NCI-H2081 (cell line): ENCODE measurements at regions not wholly inside any gene's neighbourhood (a gene's known extent, or its start where the extent isn't known, plus 50 kb on each side); places are given as distances from the start of the nearest gene placed in this dataset.
A peak's percentile ranks its signal among the peaks of the same experiment; 100 is the strongest.

Experiments
- DNase-seq, 2 experiments: peaks; one replicate each; lab custom pipeline; 2025; lab: John Stamatoyannopoulos, UW

DNA sequence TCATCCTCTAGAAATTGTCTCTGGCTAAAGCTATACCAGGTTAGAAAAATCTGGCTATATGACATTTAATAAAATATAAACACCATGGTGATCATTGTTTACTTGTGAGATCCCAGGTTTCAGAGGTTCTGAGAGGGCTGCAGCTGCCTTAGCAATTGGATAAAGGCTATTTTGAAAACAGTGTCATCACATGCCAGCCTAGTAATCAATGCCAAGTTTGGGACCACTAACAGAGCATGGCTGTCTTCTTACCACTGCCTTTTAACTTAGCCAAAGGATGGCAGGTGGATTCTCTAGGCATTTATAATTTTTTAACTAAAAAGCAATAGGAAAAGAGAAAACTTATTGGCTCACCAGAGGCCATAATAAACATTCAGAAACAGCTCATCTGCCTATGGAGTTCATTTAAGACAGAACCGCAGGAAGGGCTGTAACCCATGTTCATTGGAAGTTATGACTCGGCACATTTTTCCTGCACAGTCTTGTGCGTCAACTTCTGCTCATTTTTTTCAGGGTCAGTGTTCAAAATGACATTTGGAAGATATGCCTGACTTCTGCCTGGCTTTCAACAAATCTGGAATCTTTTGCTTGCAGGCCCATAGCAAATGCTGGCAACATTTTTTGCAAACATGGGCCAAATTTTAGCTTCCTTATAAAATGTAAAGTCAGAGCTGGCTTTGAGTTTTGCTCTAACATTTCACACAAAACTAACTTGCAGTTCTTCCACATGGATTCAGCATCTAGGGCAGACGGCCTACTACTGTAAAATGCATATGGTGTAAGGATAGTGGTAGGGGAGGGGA is 476.0 kb upstream of the TBL1XR1 start:
- DNase-seq: no peak

DNA sequence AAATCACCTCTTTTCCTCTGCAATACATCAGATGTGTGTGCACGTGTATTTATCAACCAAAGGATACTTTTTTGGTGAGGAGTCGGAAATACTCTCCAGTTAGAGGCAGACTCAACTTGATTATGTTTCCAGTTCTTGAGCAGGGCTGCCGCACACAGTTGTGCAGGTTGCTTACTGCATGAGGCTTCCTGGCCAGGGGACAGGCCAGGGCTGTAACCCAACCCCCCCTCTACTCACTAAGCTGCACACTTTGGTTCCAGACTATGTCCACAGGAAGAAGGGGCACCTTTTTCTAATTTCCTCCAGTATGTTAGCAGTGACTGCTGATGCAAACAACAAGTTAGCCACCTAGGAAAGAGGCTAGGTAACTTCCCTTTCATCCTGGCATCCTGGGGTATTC is 476.9 kb upstream of the TBL1XR1 start:
- DNase-seq: no peak

DNA sequence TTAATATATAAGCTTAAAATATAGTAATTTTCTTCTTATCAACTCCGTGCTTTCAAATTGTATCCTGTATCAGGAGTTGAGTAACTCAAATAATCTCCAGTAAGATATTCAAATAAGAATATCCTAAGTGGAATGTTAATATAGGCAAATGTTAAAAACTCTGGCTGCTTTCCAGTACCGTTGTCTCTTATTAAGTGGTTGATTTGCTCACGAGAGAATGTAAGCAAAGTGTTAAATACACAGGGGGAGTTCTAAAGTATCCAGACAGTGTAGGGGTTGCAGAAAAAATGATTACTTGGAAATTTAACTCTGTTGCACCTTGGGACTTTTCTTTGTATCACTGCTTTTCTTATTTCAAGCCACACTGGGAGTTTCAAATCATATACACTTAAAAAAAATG is 478.9 kb upstream of the TBL1XR1 start:
- peak in 1 of 2 experiments; percentile 42 for DNase-seq

DNA sequence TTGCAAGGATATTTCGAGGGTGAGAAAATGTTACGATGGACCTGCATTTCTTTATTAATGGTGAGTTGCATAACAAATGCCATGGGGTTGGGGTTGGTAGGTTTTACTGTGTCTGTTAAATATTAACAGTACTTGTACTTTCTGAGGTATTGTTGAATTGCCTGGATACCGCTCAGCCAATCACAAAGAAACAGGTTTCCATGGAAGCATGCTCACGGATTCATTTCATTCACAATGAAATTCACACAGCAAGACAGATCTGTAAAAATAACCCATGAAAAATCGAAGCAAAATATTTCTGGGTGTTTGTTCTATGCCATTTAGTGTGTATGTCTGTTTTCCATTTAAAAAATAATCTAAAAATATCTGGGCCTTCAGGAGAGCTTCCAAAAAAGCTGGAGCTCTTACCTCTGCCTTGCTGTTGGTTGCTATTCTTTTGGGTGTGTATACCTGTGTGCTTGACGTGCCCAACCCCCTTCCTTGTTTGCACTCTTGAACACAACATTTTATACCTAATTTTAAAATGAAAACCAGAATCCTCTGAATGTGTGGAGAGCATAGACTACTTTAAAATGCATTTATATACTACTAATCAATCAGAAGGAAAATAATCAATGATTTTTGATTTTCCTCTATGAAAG is 479.8 kb upstream of the TBL1XR1 start:
- DNase-seq: peak; percentile 2 to 32

DNA sequence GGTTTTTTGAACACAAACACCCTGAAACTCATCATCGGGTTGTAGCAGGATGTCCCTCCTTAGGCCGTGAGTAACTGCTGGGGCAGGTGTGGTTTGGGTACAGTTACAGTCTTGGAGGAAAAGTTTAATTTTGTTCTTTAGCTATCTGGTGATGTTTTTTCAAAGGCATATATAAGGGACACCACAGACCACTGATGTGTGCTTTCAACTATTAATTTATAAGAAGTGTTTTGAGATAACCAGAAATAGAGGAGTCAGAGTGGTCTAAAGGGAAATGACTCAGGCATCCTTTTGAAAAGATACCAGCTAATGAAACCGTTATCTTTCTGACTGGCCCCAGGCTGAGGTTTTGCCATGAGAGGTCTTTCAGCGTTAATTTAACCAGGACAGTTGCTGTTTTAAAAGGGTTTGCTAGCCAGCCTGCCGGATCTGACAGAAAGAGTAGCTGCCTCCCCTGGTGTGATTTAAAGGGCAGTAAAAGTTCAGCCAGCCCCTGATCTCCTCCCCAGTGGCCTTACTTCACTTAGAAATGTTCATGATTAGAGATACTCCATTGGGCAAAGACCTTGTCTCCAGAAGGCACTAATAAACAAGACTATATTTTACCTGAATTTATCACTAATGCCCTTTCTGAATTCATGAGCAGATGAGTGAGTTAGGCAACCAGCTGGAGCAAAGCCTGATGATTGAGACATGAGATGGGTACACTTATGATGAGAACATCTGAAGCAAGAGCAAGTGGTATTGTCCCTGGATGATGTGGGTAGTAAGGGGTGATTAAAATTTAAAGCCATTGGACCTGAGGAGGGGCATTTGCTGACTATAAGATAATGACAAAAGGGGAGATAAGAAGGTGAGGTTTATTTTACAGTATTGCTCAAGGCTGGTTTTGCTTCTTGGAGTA is 482.5 kb upstream of the TBL1XR1 start:
- no peak for DNase-seq

DNA sequence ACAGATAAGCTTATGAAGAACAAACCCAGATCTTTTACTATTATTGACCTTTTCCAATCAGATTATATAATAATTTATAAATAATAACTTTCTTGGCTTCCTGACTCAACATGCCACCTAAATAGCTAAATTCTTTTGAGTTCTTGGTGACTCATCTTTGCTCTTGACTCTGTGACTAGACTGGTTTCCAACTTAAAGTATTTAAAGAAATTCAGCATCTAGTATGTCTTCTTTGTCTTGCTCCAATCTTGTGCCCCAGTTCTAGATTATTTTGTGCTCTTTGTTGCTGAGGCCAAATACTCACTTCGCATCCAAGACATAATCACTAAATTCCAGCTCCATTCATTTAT is 483.2 kb upstream of the TBL1XR1 start:
- DNase-seq: no peak

DNA sequence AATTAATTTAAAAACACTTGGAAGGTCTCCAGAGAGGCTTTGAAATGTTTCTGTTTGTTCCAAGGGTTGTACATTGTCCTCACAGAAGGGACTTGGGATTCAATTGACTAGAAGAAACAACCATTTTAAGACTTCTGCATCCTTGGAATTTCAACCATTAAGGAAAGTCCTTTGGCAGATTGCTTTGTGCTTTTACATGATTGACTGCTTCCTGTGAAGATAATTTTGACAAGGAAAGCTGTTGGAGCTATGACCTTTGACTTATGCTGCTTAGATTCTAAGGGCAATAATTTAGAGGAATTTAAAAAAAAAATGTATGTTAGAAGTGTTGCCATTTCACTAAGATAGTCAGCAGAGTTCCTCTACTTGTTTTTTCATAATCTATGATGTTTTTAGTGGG is 483.9 kb upstream of the TBL1XR1 start:
- no peak for DNase-seq

DNA sequence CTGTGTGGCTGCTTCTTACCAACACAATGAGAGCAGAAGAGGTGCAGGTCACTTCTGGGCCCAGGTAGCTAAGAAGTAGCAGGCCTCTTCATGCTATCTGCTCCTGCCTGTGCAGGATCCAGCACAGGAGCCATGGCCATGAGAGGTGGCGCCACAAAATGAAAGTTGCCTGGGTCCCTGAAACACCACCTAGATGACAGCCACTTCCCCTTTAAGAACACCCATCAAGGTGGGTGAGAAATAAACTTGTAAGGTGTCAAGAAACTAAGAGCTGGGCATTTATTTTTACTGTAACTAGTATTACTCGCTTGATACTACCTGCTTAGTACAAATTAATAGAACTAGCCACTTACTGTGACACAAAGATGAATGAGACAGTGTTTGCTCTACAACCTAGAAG is 484.6 kb upstream of the TBL1XR1 start:
- DNase-seq: no peak

DNA sequence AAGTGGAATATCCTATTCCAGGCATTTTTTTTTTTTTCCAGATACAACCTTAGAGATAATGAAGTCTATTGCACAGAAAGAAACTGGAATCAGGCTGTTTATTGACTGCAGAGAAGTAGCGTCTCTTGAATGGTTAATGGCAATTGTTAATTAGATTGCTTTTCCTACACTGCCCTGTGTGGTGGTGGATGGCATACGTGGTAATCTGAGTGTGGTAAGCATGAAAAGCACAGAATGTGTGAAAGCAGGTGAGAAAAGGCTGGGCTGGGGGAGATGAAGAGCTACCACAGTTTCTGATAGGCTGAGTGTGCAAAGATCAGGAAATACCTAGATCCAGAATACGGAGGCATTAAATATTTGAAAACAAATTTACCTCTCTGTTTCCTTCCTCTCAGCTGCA is 486.3 kb upstream of the TBL1XR1 start:
- DNase-seq: no peak

DNA sequence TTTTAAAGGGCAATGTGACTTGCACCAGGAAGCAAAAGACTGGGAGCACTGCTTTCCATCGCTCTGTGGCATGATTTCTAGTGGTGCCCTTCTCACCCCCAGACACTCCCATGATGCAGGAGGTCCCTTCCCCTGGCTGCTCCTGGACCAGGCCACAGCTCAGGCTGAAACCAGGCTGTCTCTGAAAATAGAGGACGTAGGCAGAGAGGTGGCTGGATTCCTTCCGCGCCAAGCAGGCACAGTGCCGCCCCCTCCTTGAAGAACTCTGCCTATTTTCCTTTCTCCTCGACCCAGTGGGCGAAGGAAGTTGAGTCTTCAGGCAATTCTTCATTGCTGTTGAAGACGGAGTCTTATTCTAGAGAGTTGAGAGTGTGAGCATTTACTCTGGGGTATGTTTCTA is 489.4 kb upstream of the TBL1XR1 start:
- DNase-seq: no peak

DNA sequence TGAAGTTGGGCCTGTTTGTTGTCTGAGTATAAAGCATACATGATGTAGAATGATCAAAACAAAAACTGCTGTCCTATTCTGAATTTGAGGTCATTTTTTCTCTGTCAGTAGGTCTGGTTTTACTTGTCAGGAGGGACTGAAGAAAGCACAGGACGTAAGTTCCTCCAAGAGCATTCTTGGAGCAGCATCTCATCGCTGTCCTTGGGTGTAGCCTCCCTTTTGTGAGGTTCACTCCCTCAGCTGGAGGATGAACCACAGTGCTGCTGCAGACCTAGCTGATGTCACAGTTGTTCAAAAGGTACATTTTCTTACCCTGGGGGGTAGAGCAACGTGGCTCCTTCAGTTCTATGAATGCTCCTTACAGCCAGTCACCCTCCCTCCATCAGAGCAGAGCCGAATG is 490.0 kb upstream of the TBL1XR1 start:
- no peak for DNase-seq

DNA sequence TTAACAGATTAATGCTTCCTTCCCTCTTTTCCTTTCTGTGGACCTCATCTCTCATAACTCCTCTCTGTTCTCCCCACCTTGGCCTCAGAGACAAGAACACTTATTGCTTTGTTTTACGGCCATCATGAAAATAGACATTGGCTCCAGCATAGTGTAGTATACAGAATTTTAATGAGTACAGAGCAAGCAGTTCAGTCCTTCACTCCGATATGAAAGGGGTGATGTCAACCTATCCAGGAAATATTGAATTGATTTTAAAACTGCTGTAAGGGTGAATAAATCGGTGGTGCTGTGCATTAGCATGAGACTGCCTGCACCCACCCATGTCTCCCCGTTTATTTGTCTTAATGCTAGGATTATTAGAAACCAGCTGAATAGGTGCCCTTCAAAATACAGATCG is 490.9 kb upstream of the TBL1XR1 start:
- no peak for DNase-seq

DNA sequence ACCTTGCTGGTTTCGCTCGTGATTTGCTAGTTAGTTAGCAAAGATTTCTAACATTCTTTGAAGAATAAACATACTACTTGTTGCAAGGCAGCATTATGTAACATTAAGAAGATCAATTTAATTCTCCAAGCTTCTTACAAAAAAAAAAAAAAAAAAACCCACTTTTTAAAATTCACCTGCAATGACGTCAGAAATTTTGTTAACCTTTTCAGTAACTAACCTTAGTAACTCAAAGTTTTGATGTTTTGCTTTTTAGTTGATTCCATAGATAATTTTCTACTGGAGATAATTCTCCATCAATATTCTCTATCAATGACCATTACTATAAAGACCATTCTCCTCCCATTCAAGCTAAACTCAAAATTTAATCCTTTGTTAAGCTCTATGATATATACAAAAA is 491.8 kb upstream of the TBL1XR1 start:
- DNase-seq: no peak

DNA sequence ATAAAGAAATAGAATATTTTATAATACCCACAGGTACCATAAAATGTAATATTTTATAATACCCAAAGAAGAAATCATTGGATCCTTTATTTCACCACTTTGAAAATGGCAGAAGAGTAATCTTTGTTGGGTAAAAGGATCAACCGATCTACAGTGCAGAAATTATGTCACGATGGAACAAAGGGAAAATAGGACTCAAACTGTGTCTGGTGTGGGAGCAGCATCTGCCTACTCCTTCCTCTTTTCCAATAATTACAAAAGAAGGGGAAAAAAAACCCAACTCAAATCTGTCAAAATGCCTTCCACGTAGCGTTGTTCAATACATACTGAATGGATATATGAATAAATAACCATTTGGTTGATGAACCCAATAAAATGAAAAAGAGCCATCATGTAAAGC is 492.6 kb upstream of the TBL1XR1 start:
- DNase-seq: no peak

DNA sequence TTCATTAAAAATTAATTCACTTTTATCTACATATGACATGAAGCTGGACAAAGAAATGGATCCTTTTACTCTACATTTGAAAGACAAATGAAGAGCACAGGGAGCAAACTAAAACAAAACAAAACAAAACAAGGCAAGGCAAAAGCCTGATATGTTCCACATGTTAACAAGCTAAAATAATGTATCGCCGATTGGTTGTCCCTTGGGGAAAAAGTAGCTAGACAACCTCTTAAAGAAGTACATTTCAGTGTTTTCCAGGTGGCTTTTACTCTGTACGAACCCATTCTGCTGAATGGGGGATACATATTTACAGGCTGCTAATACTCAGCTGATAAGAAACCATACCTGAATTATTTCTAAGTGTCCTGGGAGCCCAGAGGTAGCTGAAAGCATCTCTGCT is 493.0 kb upstream of the TBL1XR1 start:
- no peak for DNase-seq

DNA sequence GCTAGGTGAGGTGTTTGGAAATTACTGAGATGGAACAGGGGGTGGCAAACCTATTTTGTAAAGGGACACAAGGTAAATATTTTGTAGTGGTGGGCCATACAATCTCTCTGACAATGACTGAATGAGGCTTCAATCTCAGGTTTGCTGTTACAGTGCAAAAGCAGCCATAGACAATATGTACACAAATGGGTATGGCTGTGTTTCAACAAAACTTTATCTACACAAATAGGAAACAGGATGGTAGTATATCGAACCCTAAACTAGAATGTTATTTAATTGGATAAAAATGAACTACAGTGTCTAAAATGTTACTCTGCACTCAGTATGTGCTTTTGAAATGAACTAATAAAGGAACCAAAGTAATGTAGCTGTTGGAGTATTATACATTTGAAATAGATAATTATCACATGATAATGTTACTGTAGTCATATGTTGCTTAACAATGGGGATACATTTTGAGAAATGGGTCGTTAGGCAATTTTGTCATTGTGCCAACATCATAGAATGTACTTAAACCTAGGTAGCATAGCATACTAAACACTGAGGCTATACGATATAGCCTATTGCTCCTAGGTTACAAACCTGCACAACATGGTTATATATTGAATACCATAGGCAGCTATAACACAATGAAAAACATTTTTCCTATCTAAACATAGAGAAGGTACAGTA is 495.2 kb upstream of the TBL1XR1 start:
- DNase-seq: no peak

DNA sequence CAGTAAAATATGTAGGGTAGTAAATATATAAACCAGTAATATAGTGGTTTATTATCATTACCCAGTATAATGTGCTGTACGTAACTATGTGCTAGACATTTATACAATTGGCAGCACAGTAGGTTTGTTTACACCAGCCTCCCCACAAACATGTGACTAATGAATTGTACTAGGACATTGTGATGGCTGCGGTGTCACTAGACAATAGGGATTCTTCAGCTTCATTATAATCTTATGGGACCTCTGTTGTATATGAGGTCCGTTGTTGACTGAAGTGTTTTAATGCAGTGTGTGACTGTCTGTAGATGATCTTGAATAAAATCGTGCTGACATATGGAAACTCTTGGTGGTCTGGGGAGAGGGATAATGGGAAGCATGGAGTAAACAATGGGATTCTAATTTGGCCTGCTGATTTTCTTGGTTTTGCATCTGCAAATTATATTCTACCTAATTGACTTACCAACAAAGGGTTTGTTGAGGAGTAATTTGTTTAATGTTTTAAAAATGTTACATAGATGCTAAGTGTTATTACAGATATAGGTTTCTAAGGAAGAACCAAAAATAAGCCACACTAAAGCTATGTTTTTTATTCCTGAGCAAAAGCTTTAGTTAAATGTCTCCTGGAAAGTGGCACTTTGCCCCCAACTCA is 496.5 kb upstream of the TBL1XR1 start:
- DNase-seq: peak; percentile 24 to 59

DNA sequence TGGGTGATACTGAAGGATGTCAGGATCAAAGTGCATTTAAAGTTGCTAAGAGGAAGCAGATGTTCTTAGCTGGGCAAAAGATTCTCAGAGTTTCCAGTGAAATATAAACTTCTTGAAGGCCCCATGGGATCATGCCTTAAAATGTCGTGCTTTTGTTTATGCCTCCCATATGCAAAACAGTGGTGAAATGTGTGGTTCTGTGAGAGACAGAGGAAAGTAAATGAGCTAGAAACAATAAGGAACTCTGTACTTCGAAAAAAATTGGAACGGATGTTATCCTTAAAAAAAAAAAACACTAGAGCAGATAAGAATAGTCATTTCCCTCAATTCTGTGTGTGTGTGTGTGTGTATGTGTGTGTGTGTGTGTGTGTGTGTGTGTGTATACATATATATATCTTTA is 497.0 kb upstream of the TBL1XR1 start:
- DNase-seq: no peak

DNA sequence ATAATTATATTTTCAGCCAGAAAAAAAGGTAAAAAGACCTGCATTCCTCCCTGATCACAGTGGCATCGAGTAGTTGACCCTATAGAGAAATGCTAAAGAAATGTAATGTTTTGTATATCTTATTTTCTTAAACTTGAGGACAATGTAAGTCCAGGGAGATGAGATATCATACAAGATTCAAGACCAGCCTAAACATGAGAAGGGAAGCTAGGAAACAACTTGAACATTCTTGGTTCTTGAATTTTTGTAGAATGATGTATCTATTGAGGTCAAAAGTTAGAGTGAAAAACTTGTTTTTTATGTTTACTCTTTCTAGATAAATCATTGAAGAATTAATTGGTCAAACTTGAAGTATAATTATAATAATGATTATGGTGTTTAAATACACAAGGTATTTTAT is 497.7 kb upstream of the TBL1XR1 start:
- DNase-seq: no peak

DNA sequence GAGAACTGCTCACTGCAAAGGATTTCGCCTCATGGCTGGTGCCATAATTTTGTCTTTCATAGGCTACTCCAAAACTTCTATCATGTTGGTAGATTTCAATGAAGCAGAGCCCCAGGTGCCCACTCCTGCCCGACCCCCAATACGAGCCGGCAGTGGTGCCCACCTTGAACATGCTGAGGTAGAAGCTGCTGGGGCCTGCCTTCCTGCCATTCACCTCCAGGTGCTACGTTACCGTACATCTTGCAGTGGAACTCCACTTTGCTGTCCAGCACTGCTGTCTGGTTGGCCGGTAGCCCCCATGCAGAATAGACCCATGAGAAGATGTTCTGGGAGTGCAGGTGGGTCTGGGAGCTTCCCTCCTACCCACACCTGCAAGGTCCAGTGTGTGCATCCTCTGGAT is 502.8 kb upstream of the TBL1XR1 start:
- no peak for DNase-seq

DNA sequence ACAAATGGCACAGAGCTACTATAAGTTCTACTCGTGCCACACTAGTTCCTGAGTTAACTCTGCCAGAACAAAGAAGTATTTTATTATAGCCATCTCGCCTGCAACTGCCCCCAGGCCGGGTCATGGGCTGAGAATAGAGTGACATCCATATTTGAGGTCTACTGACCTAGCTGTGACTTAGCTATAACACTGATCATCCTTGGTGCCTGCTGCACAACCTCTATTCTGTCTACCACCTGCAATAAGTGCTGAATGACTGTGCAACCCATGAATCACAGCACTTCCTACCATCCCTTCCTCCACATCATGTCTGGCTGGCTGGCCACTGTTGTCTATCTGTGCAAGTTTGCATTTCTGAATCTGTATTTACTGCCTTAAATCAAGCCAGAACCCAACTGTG is 506.5 kb upstream of the TBL1XR1 start:
- no peak for DNase-seq
